Epithelial cell of esophagus (primary cell): ENCODE measurements at regions not wholly inside any gene's neighbourhood (a gene's known extent, or its start where the extent isn't known, plus 50 kb on each side); places are given as distances from the start of the nearest gene placed in this dataset.
A peak's percentile ranks its signal among the peaks of the same experiment; 100 is the strongest.

Experiments
- DNase-seq: peaks from one replicate; pipeline ENCODE4 v3.0.0; 2010; ENCODE audit warnings: low read depth
- H3K4me3 ChIP-seq: 2 replicates; pipeline ENCODE4 v1.5.1; 2011; ENCODE audit warnings: mild to moderate bottlenecking, low read length, control low read depth
- TF ChIP-seq, protein P1 (sequence below): IDR thresholded peaks from 2 replicates; pipeline ENCODE4 v1.5.1; 2011; ENCODE audit warnings: low read depth, mild to moderate bottlenecking, low read length, control low read depth, inconsistent platforms; ENCODE audit not compliant: insufficient read depth; ENCODE audit errors: missing control alignments

DNA sequence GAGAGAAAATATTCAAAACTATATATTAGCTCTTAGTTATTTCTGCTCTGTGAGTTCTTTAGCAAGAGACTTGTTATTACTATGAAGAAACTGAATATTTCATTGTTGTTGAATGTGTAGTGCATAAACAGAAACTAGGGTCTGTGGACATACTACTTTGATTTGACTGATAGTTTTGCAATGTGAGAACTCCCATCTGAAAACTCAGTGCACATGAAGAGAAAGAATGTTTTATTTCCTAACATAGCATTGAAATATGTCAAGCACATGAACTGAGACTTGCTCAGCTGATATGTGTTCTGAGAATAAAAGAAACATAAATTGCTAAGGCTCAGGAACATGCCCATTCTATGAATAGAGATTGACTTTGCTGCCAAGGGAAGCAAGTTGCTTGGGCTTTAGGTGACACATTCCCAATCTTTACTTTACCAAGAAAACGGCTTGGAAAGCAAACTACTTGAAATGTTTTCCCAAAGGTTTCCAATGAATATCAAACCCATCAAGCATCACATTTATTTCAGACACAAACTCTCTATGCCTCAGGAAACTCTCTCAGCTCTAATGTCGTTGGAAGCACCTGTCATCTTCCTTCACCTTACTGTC, 290.4 kb downstream of the SLC16A7 start:
- no peak for DNase-seq
- H3K4me3 ChIP-seq, result no peak overlapping the region
- TF ChIP-seq, protein P1, sequence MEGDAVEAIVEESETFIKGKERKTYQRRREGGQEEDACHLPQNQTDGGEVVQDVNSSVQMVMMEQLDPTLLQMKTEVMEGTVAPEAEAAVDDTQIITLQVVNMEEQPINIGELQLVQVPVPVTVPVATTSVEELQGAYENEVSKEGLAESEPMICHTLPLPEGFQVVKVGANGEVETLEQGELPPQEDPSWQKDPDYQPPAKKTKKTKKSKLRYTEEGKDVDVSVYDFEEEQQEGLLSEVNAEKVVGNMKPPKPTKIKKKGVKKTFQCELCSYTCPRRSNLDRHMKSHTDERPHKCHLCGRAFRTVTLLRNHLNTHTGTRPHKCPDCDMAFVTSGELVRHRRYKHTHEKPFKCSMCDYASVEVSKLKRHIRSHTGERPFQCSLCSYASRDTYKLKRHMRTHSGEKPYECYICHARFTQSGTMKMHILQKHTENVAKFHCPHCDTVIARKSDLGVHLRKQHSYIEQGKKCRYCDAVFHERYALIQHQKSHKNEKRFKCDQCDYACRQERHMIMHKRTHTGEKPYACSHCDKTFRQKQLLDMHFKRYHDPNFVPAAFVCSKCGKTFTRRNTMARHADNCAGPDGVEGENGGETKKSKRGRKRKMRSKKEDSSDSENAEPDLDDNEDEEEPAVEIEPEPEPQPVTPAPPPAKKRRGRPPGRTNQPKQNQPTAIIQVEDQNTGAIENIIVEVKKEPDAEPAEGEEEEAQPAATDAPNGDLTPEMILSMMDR, result no peak

DNA sequence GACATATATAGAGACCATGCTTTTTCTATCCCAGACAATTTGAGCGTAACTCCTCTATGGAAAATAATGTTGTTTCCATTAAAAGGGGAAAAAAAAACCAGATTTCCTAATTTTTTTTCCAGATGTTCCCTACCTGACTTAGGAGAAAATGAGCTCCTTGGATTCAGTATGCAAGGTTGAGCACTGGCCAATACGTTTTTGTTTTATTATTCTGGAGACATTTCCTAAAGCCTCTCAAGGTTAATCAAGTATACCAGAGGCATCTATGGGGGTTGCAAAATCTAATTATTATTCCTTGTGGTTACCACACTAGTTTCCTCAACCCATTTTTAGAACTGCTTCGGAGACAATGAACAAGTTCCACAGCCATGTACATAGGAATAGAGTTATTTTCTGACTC, 291.3 kb downstream of the SLC16A7 start:
- TF ChIP-seq, protein P1, result no peak
- H3K4me3 ChIP-seq, result no peak overlapping the region
- DNase-seq, result no peak

DNA sequence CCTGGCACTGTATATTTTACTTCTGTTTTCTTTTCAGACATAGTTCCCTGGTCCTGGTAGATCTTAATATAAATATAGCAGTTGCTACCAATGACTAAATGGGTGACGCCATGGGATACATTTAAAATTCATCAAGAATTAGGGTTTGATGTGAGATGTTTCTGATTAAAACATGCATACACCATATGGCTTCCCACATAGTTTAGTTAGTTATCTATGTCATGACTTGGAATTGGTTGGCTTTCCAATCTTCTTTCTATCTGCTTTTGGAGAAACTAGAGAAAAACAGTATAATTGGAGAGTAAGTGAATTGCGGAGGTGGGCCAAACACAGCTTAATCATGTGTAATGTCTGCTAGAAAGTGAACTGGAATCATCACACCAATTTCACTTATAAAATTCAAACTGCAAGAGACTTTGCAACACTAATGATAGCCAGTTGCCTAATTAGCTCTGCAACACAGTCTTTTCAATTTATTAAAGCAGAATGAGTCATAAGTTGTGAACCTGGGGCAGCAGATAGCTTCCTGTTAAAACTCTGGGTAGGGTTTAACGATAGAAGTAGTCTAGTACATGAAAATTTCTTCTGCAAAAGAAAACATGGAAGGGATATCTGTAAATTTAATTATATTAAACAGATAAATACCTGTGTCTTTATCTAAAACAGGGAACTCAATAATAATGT, 295.2 kb downstream of the SLC16A7 start:
- no peak overlapping the region for H3K4me3 ChIP-seq
- DNase-seq, result peak; percentile 49
- TF ChIP-seq, protein P1, result no peak

DNA sequence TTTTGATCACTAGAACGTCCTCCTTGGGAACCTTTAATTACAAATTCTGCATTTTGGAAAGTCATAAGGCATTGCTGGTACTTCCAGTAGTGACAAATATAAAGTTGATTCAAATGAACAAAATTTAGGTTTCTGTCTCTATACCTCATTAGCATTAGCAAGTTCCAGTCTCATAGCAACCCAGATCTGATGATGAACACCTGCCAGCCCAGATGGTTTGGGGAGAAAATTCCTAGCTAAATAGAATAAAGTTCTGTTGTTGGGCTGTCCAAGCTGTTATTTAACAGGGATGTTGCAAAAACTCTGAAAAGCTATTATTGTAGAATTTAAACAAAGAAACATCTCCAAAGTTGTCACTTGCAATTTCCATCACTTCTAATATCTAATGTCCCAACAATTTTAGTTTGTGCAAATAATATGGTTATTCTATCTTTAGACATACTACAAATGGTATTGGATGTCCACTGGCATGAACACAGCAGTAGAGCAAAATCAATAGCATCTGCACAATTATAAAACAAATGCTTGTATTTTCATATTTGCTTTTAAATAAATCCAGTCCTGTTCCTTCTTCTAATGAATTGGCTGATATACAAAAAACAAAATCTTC, 299.4 kb downstream of the SLC16A7 start:
- TF ChIP-seq, protein P1, result no peak
- H3K4me3 ChIP-seq, result no peak overlapping the region
- no peak for DNase-seq

DNA sequence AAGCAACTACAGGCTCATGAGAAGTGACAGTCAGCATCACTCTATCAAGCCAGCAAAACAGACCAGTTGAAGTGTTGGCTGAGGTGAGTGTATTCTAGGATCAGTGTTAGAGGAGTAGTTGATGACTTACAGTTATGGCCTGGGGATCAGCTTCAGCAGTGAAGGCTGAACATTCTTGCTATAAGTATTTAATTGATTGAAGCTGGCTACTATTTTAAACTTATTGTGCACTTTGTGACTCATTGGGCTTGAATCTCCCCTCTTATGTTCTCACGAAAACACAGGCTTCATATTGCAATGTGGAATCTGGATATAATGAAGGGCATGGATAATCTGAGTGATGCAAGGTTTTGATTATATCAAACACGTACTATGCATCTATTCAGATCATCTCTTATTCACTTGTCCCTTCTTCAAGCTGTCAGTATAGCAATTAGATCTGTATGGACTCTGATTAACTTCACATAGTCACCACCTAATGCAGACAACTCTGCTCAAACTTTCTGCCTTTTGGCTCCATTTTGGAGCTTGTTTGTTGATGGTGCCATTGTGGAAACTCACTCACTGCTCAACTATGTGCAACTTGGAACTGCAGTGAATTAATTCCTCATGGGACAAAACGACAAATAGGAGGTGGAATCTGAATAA, 309.2 kb downstream of the SLC16A7 start:
- DNase-seq, result no peak
- TF ChIP-seq, protein P1, result no peak
- no peak overlapping the region for H3K4me3 ChIP-seq

DNA sequence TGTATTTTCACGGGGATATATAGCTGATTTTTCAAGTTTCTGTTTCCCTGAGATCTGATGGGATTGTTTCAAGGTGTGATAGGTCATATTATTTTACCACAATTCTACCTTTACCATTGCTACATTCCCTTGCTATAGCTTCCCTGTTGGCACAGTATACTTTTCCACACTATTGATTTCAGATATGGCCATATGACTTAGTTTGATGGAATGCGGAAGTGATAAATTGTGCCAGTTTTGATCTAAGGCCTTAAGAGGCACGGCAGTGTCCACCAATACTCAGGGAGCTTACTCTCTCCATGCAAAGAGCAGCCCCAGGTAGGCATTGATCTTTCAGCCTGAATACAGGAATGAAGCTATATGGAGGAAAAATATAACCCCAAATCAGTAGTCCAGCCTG, 315.7 kb downstream of the SLC16A7 start:
- no peak for DNase-seq
- TF ChIP-seq, protein P1, result no peak

More for the DNA sequence above, 315.7 kb downstream of the SLC16A7 start:
- H3K4me3 ChIP-seq, result no peak overlapping the region
